Neural progenitor cell (in vitro differentiated cells): ENCODE measurements at regions not wholly inside any gene's neighbourhood (a gene's known extent, or its start where the extent isn't known, plus 50 kb on each side); places are given as distances from the start of the nearest gene placed in this dataset.

ENCODE experiments used
- CTCF ChIP-seq: fragments of 200-600 bp; sonication (generic); IDR thresholded peaks from 2 replicates; pipeline ENCODE4 v1.5.1; 2017; ENCODE audit warnings: antibody characterized with exemption, mild to moderate bottlenecking
- EZH2 ChIP-seq: fragments of 200-600 bp; sonication (generic); IDR thresholded peaks from 2 replicates; pipeline ENCODE4 v1.6.1; 2017; ENCODE audit warnings: antibody characterized with exemption, mild to moderate bottlenecking, moderate library complexity
- EZH2phosphoT487 ChIP-seq: fragments of 200-600 bp; sonication (generic); IDR thresholded peaks from 2 replicates; pipeline ENCODE4 v1.6.1; 2017; ENCODE audit warnings: antibody characterized with exemption

GRCh38 chr6:14447240-14447639 is 329.7 kb downstream of the CD83 start:
- TF ChIP-seq CTCF = no peak
- no peak for TF ChIP-seq EZH2
- TF ChIP-seq EZH2phosphoT487 = no peak
